ENCODE measurements at regions not wholly inside any gene's neighbourhood (a gene's known extent, or its start where the extent isn't known, plus 50 kb on each side); places are given as distances from the start of the nearest gene placed in this dataset.

DNA sequence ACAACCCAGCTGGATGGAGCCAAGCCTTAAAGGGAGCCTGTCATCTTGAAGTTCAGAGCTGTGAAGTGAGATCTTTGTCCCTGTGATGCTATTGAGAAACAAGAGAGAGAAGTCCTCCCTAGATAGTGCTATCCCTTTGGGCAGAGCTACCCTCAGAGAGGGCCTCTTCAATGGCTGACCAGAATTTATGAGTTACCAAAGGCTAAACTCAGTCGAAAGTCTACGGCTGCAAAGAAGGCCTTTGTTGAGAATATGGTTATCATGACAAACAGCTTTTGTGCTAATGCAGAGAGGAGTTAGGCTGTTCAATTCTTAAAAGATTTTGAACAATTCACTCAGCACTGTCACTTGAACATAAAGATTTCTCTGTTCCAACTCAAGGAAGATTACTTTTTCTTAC, 65.9 kb upstream of the C3orf80 start:
- no TSS peak for BruUV-seq (replicated peaks)
- no peak overlapping the region for H3K18ac ChIP-seq (ENCODE audit: low read depth, low read length)
- H3K4me2 ChIP-seq (ENCODE audit: low read depth, low read length): no peak overlapping the region
- H3K4ac ChIP-seq (ENCODE audit: low read depth, low read length): no peak overlapping the region
- H3K9me3 ChIP-seq (ENCODE audit: control insufficient read depth, insufficient read depth, low read length): no peaks in the 10 kb centered on the region
- no peak overlapping the region for H3K9ac ChIP-seq (ENCODE audit: low read depth, low read length)
- no peaks in the 10 kb centered on the region for H4K20me1 ChIP-seq (ENCODE audit: insufficient read depth, low read length)
- H2BK20ac ChIP-seq (ENCODE audit: low read depth, low read length): no peak overlapping the region
- no peak overlapping the region for H2AK9ac ChIP-seq (replicated peaks; ENCODE audit: low read depth, low read length, poor library complexity)
- CTCF ChIA-PET: interaction anchor here (0.6 kb wide), 1 partner anchor 175 kb away, joined by 3 read pairs; no protein-coding TSS in a partner anchor
- H3K27ac ChIP-seq (ENCODE audit: insufficient read depth, low read length): no peak overlapping the region
- intact Hi-C loops (cut with micrococcal nuclease) (no loop called here), dilution Hi-C loops (cut with HindIII; ENCODE audit: low sequenced_read_pairs, unreplicated experiment) (no loop called here), in situ Hi-C loops (cut with MboI; ENCODE audit: low sequenced_read_pairs) (loop anchor here (10.0 to 25.0 kb wide), 2 partner anchors 272 to 325 kb away; no protein-coding TSS in a partner anchor)
- no peak overlapping the region for H2BK5ac ChIP-seq (ENCODE audit: low read depth, low read length, poor library complexity, severe bottlenecking)
- H3K4me3 ChIP-seq (ENCODE audit: insufficient read depth, low read depth, low read length): no peak overlapping the region
- H2AK5ac ChIP-seq (ENCODE audit: low read depth, low read length): no peak overlapping the region
- H3K27me3 ChIP-seq (ENCODE audit: control insufficient read depth, insufficient read depth, low read length): peaks cover 5% of the 10 kb centered on the region; the same call in 1 of the 2 replicates
- no peak overlapping the region for H3K23ac ChIP-seq (ENCODE audit: low read depth, low read length)
- H4K8ac ChIP-seq (ENCODE audit: low read depth in 2 of 2, low read length in 2 of 2): no peak overlapping the region
- H2AFZ ChIP-seq (replicated peaks; ENCODE audit: low read length, poor library complexity): no peak overlapping the region
- no peak overlapping the region for H2BK120ac ChIP-seq (ENCODE audit: low read depth, low read length)
- no peaks in the 10 kb centered on the region for H3K79me1 ChIP-seq (ENCODE audit: low read depth in 1 of 2, low read length in 2 of 2)
- TF ChIP-seq, protein P1, sequence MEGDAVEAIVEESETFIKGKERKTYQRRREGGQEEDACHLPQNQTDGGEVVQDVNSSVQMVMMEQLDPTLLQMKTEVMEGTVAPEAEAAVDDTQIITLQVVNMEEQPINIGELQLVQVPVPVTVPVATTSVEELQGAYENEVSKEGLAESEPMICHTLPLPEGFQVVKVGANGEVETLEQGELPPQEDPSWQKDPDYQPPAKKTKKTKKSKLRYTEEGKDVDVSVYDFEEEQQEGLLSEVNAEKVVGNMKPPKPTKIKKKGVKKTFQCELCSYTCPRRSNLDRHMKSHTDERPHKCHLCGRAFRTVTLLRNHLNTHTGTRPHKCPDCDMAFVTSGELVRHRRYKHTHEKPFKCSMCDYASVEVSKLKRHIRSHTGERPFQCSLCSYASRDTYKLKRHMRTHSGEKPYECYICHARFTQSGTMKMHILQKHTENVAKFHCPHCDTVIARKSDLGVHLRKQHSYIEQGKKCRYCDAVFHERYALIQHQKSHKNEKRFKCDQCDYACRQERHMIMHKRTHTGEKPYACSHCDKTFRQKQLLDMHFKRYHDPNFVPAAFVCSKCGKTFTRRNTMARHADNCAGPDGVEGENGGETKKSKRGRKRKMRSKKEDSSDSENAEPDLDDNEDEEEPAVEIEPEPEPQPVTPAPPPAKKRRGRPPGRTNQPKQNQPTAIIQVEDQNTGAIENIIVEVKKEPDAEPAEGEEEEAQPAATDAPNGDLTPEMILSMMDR (conservative IDR thresholded peaks at IDR 0.05; ENCODE audit: low read depth, low read length): no peak
- TF ChIP-seq CHD1 (IDR thresholded peaks at IDR 0.05; ENCODE audit: low read depth, low read length): no peak
- H3K9me1 ChIP-seq (ENCODE audit: insufficient read depth, low read length): no peaks in the 10 kb centered on the region; the same call in 1 of the 2 replicates
- POLR2A ChIA-PET (ENCODE audit: unreplicated experiment): no interaction called here
- no peak overlapping the region for H4K91ac ChIP-seq (ENCODE audit: insufficient read depth, low read depth, low read length)
- no peak overlapping the region for H4K5ac ChIP-seq (ENCODE audit: low read depth, low read length)
- no peak for DNase-seq
- H3K14ac ChIP-seq (replicated peaks; ENCODE audit: low read depth, low read length): no peak overlapping the region
- no peaks in the 10 kb centered on the region for H3K36me3 ChIP-seq (ENCODE audit: control insufficient read depth, insufficient read depth, low read length)
- no CpG with 5 or more reads among the region's 2 CpGs for WGBS, 2 experiments (ENCODE audit: extremely low coverage in 2 of 2, insufficient read length in 1 of 2)
- no peaks in the 10 kb centered on the region for H3K4me1 ChIP-seq (ENCODE audit: control insufficient read depth, insufficient read depth, low read length)
- ATAC-seq (ENCODE audit: low read depth): no peak
- H2BK15ac ChIP-seq (ENCODE audit: low read depth, low read length): no peak overlapping the region
- H3K56ac ChIP-seq (ENCODE audit: extremely low read depth, insufficient read depth, low read length): no peak overlapping the region

Data from IMR-90 (cell line).